DND-41 (cell line): ENCODE measurements at regions not wholly inside any gene's neighbourhood (a gene's known extent, or its start where the extent isn't known, plus 50 kb on each side); places are given as distances from the start of the nearest gene placed in this dataset.

Source experiments
- ATAC-seq: fragments of 200-7000 bp; cut with Tn5 transposase; 3 replicates; pipeline ENCODE4 v1.9.1; 2021; ENCODE audit warnings: low read depth; ENCODE audit not compliant: insufficient read depth
- DNase-seq: peaks from one replicate; pipeline ENCODE4 v3.0.0-alpha.2; 2020
- H2AFZ ChIP-seq: 2 replicates; pipeline ENCODE4 v1.6.0; 2012; ENCODE audit warnings: low read depth, low read length
- H3K27ac ChIP-seq: 2 replicates; pipeline ENCODE4 v1.5.1; 2012; ENCODE audit warnings: low read length, inconsistent platforms
- H3K27me3 ChIP-seq: fragments of 200-600 bp; sonication (generic); 2 replicates; pipeline ENCODE4 v1.6.0; 2012; ENCODE audit warnings: low read length, mild to moderate bottlenecking, inconsistent platforms; ENCODE audit not compliant: insufficient read depth, poor library complexity
- H3K36me3 ChIP-seq: 2 replicates; pipeline ENCODE4 v1.5.1; 2012; ENCODE audit warnings: low read length, inconsistent platforms; ENCODE audit not compliant: insufficient read depth
- H3K4me1 ChIP-seq: 2 replicates; pipeline ENCODE4 v1.5.1; 2012; ENCODE audit warnings: mild to moderate bottlenecking, low read length; ENCODE audit not compliant: insufficient read depth
- H3K4me2 ChIP-seq: 2 replicates; pipeline ENCODE4 v1.6.0; 2012; ENCODE audit warnings: mild to moderate bottlenecking, moderate library complexity, low read length, inconsistent platforms; ENCODE audit not compliant: insufficient read depth
- H3K4me3 ChIP-seq, 2 experiments: fragments of 200-600 bp in 1 of 2; shearing (Covaris generic) in 1 of 2; 2 replicates each; pipeline ENCODE4 v1.5.1; 2012 to 2016; ENCODE audit warnings: inconsistent platforms in 2 of 2, low read length in 2 of 2, mild to moderate bottlenecking in 2 of 2, low read depth in 1 of 2, moderate library complexity in 1 of 2
- H3K79me2 ChIP-seq: 2 replicates; pipeline ENCODE4 v1.6.0; 2012; ENCODE audit warnings: low read length, inconsistent platforms; ENCODE audit not compliant: insufficient read depth
- H3K9ac ChIP-seq: 2 replicates; pipeline ENCODE4 v1.6.0; 2012; ENCODE audit warnings: low read depth, mild to moderate bottlenecking, inconsistent platforms, low read length, moderate library complexity
- H3K9me3 ChIP-seq: 2 replicates; pipeline ENCODE4 v1.5.1; 2012; ENCODE audit warnings: low read length, moderate library complexity, mild to moderate bottlenecking, inconsistent platforms; ENCODE audit not compliant: insufficient read depth, severe bottlenecking
- H4K20me1 ChIP-seq: 2 replicates; pipeline ENCODE4 v1.6.0; 2012; ENCODE audit warnings: low read length; ENCODE audit not compliant: insufficient read depth
- CTCF ChIP-seq: IDR thresholded peaks from 2 replicates; pipeline ENCODE4 v1.5.1; 2012; ENCODE audit warnings: borderline replicate concordance, low read length, moderate library complexity, mild to moderate bottlenecking; ENCODE audit not compliant: poor library complexity, severe bottlenecking; ENCODE audit errors: extremely low read depth
- EZH2 ChIP-seq: IDR thresholded peaks from 3 replicates; pipeline ENCODE4 v1.6.1; 2012; ENCODE audit warnings: borderline replicate concordance, low read depth, mild to moderate bottlenecking, moderate library complexity, low read length, inconsistent platforms; ENCODE audit not compliant: severe bottlenecking

GRCh38 chr15:47184003-47184907 is 533.0 kb upstream of the SEMA6D start:
- H3K9ac ChIP-seq = no peak overlapping the region

GRCh38 chr15:47184908-47185801 is 532.1 kb upstream of the SEMA6D start:
- Histone ChIP-seq H3K79me2 (no peaks in the 10 kb centered on the region), H3K4me2 (no peak overlapping the region), H2AFZ (no peak overlapping the region), H3K27ac (no peak overlapping the region), H4K20me1 (no peaks in the 10 kb centered on the region), H3K9ac (no peak overlapping the region), H3K9me3 (no peaks in the 10 kb centered on the region), H3K27me3 (no peaks in the 10 kb centered on the region), H3K4me3 (no peak overlapping the region), H3K4me1 (no peaks in the 10 kb centered on the region), H3K36me3 (no peaks in the 10 kb centered on the region)
- ATAC-seq = no peak
- DNase-seq = no peak
- no peak for TF ChIP-seq EZH2
- no peak for TF ChIP-seq CTCF

More at GRCh38 chr15:47184003-47184907, 533.0 kb upstream of the SEMA6D start:
- Histone ChIP-seq H2AFZ (no peak overlapping the region), H3K9me3 (no peaks in the 10 kb centered on the region), H3K36me3 (no peaks in the 10 kb centered on the region), H3K27ac (no peak overlapping the region), H3K27me3 (no peaks in the 10 kb centered on the region), H3K79me2 (no peaks in the 10 kb centered on the region), H3K4me1 (no peaks in the 10 kb centered on the region), H4K20me1 (no peaks in the 10 kb centered on the region), H3K4me2 (no peak overlapping the region), H3K4me3 (no peak overlapping the region)
- DNase-seq (no peak), ATAC-seq (no peak)
- TF ChIP-seq EZH2 (no peak), CTCF (no peak)

- Histone ChIP-seq H3K9me3 (no peaks in the 10 kb centered on the region), H3K27ac (no peak overlapping the region), H3K79me2 (no peaks in the 10 kb centered on the region), H2AFZ (no peak overlapping the region), H3K4me3 (no peak overlapping the region), H3K27me3 (no peaks in the 10 kb centered on the region), H3K4me2 (no peak overlapping the region), H3K4me1 (no peaks in the 10 kb centered on the region), H4K20me1 (no peaks in the 10 kb centered on the region), H3K36me3 (no peaks in the 10 kb centered on the region), H3K9ac (no peak overlapping the region)
- DNase-seq = no peak
- ATAC-seq = no peak
- no peak for TF ChIP-seq CTCF
- no peak for TF ChIP-seq EZH2
Observed at GRCh38 chr15:47186075-47186474, 531.2 kb upstream of the SEMA6D start.
